ENCODE measurements at regions not wholly inside any gene's neighbourhood (a gene's known extent, or its start where the extent isn't known, plus 50 kb on each side); places are given as distances from the start of the nearest gene placed in this dataset.
A peak's percentile ranks its signal among the peaks of the same experiment; 100 is the strongest.

- peak in 1 of 2 experiments; percentile 5 for DNase-seq
Measured at GRCh38 chr7:106812027-106812643, 52.9 kb upstream of the PIK3CG start.

- no peak for DNase-seq
Measured at GRCh38 chr7:106813705-106814305, 51.3 kb upstream of the PIK3CG start.

- DNase-seq = no peak
Measured at GRCh38 chr7:106814887-106815286, 50.2 kb upstream of the PIK3CG start.
